ENCODE measurements at regions not wholly inside any gene's neighbourhood (a gene's known extent, or its start where the extent isn't known, plus 50 kb on each side); places are given as distances from the start of the nearest gene placed in this dataset.

- Histone ChIP-seq H3K4me3 (ENCODE audit: low read depth, low read length) (no peak overlapping the region), H3K36me3 (replicated peaks) (no peaks in the 10 kb centered on the region), H3K27ac (no peak overlapping the region), H3K27me3 (replicated peaks) (peaks cover 14% of the 10 kb centered on the region)
- DNase-seq, result no peak
- in situ Hi-C loops (cut with HindIII; ENCODE audit: low pct_ligation_motif_present, low sequenced_read_pairs), result no loop called here
- TF ChIP-seq, protein P1, sequence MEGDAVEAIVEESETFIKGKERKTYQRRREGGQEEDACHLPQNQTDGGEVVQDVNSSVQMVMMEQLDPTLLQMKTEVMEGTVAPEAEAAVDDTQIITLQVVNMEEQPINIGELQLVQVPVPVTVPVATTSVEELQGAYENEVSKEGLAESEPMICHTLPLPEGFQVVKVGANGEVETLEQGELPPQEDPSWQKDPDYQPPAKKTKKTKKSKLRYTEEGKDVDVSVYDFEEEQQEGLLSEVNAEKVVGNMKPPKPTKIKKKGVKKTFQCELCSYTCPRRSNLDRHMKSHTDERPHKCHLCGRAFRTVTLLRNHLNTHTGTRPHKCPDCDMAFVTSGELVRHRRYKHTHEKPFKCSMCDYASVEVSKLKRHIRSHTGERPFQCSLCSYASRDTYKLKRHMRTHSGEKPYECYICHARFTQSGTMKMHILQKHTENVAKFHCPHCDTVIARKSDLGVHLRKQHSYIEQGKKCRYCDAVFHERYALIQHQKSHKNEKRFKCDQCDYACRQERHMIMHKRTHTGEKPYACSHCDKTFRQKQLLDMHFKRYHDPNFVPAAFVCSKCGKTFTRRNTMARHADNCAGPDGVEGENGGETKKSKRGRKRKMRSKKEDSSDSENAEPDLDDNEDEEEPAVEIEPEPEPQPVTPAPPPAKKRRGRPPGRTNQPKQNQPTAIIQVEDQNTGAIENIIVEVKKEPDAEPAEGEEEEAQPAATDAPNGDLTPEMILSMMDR (IDR thresholded peaks at IDR 0.05; ENCODE audit: low read depth, low read length, missing control alignments), result no peak
Observed at GRCh38 chr10:78401624-78402367, 368.1 kb downstream of the RPS24 start.

- TF ChIP-seq, protein P1 (IDR thresholded peaks at IDR 0.05; ENCODE audit: low read depth, low read length, missing control alignments), result no peak
- Histone ChIP-seq H3K27me3 (replicated peaks) (peaks cover 17% of the 10 kb centered on the region), H3K36me3 (replicated peaks) (no peaks in the 10 kb centered on the region), H3K4me3 (ENCODE audit: low read depth, low read length) (no peak overlapping the region), H3K27ac (no peak overlapping the region)
- in situ Hi-C loops (cut with HindIII; ENCODE audit: low pct_ligation_motif_present, low sequenced_read_pairs), result no loop called here
- no peak for DNase-seq
Observed at GRCh38 chr10:78402591-78402990, 368.9 kb downstream of the RPS24 start.

DNA sequence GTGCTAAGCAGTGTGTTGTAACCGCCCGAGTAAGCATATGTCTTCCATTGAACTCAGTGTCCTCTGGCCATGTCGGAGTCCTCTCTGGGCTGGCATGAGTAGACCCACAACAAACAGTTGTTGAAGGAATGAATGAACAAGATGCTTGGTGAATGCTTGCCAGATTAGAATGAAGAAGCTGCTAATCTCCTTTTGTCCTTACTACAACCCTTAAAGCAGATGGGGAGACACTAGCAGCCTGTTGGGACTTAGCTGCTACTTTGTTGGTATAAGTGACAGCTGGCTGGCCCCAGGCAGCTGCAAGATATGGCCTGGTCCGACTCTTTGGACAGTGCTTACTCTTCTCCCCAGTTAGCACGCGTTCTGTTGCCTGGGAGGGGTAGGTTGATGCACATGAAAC lies 370.1 kb downstream of the RPS24 start:
- Histone ChIP-seq H3K4me3 (ENCODE audit: low read depth, low read length) (no peak overlapping the region), H3K27me3 (replicated peaks) (peaks cover 18% of the 10 kb centered on the region), H3K36me3 (replicated peaks) (no peaks in the 10 kb centered on the region), H3K27ac (no peak overlapping the region)
- DNase-seq, result no peak
- TF ChIP-seq, protein P1 (IDR thresholded peaks at IDR 0.05; ENCODE audit: low read depth, low read length, missing control alignments), result no peak
- in situ Hi-C loops (cut with HindIII; ENCODE audit: low pct_ligation_motif_present, low sequenced_read_pairs), result no loop called here

DNA sequence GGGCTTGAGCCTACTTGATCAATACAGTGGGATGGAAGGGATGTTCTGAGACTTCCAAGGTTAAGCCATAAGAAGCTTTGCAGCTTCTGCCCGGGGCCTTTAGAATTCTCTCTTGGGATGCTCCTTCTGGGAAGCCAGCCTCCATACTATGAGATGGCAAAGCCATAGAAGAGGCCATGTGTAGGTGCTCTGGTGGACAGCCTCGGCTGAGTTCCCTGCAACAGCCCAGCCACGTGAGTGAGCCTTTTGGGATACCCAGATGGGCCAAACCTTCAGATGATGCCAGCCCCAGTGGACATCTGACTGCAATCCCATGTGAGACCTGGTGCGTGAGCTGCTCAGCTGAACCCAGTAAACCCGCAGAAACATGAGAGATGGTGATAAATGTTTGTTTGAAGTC lies 370.6 kb downstream of the RPS24 start:
- DNase-seq, result no peak
- TF ChIP-seq, protein P1 (IDR thresholded peaks at IDR 0.05; ENCODE audit: low read depth, low read length, missing control alignments), result no peak
- in situ Hi-C loops (cut with HindIII; ENCODE audit: low pct_ligation_motif_present, low sequenced_read_pairs), result no loop called here

DNA sequence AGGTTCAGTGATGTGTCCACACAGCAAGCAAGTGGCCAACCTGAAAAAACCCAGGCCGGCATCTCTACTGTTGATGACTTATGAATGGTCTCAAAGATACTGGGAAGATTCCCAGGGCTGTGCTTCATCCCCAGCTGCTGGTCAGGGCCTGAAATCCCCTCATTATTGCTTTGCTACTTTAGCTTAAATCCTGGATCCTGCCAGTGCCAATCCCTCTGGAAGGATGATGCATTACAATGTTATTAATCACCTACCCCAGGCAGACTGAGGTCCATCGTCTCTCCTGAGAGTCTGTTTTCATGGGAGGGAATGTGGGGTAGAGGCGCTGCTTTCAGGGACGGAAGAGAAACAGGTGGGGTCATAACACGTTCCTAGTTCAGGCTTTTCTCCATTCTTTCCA lies 371.6 kb downstream of the RPS24 start:
- in situ Hi-C loops (cut with HindIII; ENCODE audit: low pct_ligation_motif_present, low sequenced_read_pairs), result no loop called here
- H3K4me3 ChIP-seq (ENCODE audit: low read depth, low read length), result no peak overlapping the region
- H3K27ac ChIP-seq, result no peak overlapping the region
- H3K36me3 ChIP-seq (replicated peaks), result no peaks in the 10 kb centered on the region
- H3K27me3 ChIP-seq (replicated peaks), result peaks cover 20% of the 10 kb centered on the region
- TF ChIP-seq, protein P1 (IDR thresholded peaks at IDR 0.05; ENCODE audit: low read depth, low read length, missing control alignments), result no peak
- DNase-seq, result no peak

More for the DNA sequence above, 370.6 kb downstream of the RPS24 start:
- H3K27me3 ChIP-seq (replicated peaks), result peaks cover 20% of the 10 kb centered on the region
- no peak overlapping the region for H3K27ac ChIP-seq
- H3K4me3 ChIP-seq (ENCODE audit: low read depth, low read length), result no peak overlapping the region
- no peaks in the 10 kb centered on the region for H3K36me3 ChIP-seq (replicated peaks)

- H3K27ac ChIP-seq, result no peak overlapping the region
- DNase-seq, result no peak
- in situ Hi-C loops (cut with HindIII; ENCODE audit: low pct_ligation_motif_present, low sequenced_read_pairs), result no loop called here
- TF ChIP-seq, protein P1 (IDR thresholded peaks at IDR 0.05; ENCODE audit: low read depth, low read length, missing control alignments), result no peak
- H3K27me3 ChIP-seq (replicated peaks), result peaks cover 20% of the 10 kb centered on the region
- no peak overlapping the region for H3K4me3 ChIP-seq (ENCODE audit: low read depth, low read length)
- no peaks in the 10 kb centered on the region for H3K36me3 ChIP-seq (replicated peaks)
Observed at GRCh38 chr10:78405736-78406135, 372.1 kb downstream of the RPS24 start.

Measured in brain microvascular endothelial cell (primary cell).